GM11168 (cell line): ENCODE measurements at regions not wholly inside any gene's neighbourhood (a gene's known extent, or its start where the extent isn't known, plus 50 kb on each side); places are given as distances from the start of the nearest gene placed in this dataset.

Experiments
- in situ Hi-C: fragments of 300-500 bp; cut with MboI; formaldehyde crosslinking; loops from one replicate; pipeline ENCODE4 v1.12.0; 2022; ENCODE audit warnings: low sequenced_read_pairs; ENCODE audit not compliant: unreplicated experiment

DNA sequence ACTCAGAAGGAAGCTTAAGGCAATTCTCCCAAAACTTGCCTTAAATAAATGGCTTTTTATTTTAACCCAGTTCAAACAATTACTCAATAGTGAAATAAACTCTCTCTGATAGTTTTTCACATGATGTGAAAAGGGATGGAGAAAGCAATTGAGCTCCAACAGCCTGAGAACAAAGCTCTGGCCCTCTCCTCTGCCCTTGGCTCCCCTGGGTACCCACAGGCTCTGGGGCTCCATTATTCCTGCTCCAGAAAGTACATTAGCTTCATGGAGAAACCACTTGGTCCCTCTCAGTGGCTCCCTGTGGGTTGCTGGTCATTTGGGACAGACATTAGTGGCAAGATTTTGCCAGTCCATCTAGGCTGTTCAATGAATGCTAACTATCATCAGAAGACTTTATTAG is 242.8 kb downstream of the ATP23 start:
- in situ Hi-C loops = no loop called here

GRCh38 chr12:58186401-58186800 is 245.0 kb downstream of the ATP23 start:
- in situ Hi-C loops = no loop called here

DNA sequence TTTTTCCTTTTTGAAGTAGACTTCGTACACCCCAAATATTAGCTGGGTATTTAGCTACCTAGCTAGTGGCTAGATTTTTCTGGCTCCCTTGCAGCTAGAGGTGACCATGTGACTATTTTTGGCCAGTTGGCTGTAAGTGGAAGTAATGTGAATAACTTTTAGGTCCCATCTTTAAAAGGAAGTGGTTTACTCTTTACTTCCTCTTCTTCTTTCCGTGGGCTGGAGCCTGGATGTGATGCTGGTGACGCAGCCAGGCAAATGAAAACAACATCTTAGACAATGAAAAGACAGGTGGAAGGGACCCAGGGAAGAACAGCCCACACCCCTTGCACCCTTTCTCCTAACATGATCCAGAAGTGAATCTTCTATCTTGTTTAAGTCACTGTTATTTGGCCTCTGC is 245.5 kb downstream of the ATP23 start:
- in situ Hi-C loops = no loop called here

DNA sequence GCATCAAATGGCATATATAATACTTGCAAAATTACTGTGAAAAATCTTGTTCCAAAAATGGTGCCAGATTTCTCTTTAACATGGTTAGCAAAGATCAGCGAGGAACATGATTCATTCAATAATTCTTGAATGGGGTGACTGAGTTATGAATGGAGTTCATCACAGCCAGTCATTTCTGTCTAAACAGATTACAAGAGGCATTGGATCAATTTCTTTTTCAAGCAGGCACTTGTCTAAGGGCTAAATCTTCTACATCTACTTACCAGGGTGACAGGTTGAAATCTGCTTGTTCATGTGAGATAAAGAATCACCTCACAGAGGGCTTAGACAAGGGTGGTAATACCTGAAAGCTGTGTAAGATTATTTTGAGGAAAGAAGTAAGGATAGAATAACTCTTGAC is 247.7 kb downstream of the ATP23 start:
- in situ Hi-C loops = no loop called here

- in situ Hi-C loops = no loop called here
Observed at GRCh38 chr12:58189893-58190292, 248.5 kb downstream of the ATP23 start.

- in situ Hi-C loops = no loop called here
Observed at GRCh38 chr12:58190618-58191017, 249.3 kb downstream of the ATP23 start.

DNA sequence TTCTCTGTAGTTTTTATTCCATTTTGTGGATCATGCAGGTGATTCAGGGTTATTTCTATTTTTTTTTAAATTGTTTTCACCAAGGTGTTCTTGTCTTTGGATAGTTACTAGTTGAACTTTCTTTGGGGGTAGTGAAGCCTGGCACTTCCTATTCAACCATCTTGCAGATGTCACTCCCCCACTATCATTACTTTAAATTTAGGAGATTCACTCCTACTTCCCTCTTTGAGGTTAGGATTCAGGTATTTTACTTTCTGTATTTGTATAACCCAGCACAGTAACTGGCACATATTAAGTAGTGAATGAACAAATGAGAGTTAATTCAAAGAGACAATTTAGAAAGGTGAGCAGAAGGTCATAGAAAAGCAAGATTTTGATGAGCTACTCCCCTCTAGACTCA is 255.6 kb downstream of the ATP23 start:
- in situ Hi-C loops = no loop called here

DNA sequence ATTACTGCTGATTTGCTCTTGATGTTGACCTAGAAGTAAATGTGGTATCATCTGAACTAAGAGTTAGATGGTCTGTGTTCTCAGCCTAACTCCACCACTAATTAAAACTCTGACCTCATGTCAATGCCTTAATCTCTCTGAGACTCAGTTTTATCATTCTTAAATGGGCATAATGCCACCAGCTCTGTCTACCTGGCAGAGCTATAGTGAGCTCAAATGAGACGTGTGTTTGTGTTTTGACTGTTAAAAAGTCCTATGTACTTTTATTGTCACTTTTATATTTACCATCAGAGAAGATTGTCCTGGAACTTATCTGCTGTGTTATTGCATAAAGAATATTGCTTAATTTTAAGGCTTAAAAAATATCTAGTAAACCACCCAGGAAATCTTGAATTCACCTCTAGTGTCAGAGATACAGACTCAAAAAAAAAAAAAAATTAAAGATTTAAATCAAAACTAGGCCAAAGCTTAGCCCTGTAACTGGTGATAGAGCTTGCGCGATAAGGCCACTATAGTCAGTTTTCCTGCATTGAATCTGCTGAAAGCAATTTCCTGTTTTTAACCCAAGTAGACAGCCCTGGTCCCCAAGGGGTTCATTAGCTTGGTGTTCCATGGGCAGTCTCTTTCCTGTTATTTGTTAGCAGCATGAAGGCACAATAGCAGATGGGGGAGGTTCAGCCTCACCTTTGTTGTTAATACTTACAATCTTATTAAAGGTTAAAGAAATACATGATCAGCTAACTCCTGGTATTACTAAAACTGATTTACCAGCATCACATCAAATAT is 261.8 kb downstream of the ATP23 start:
- in situ Hi-C loops = no loop called here

- in situ Hi-C loops = no loop called here
Observed at GRCh38 chr12:58204071-58204470, 262.7 kb downstream of the ATP23 start.

GRCh38 chr12:58206876-58207275 is 265.5 kb downstream of the ATP23 start:
- in situ Hi-C loops = no loop called here

GRCh38 chr12:58211211-58211610 is 269.8 kb downstream of the ATP23 start:
- in situ Hi-C loops = no loop called here

- in situ Hi-C loops = no loop called here
Observed at GRCh38 chr12:58217130-58217529, 275.8 kb downstream of the ATP23 start.

GRCh38 chr12:58224536-58225105 is 283.3 kb downstream of the ATP23 start:
- in situ Hi-C loops = no loop called here

GRCh38 chr12:58225203-58225877 is 284.0 kb downstream of the ATP23 start:
- in situ Hi-C loops = no loop called here

DNA sequence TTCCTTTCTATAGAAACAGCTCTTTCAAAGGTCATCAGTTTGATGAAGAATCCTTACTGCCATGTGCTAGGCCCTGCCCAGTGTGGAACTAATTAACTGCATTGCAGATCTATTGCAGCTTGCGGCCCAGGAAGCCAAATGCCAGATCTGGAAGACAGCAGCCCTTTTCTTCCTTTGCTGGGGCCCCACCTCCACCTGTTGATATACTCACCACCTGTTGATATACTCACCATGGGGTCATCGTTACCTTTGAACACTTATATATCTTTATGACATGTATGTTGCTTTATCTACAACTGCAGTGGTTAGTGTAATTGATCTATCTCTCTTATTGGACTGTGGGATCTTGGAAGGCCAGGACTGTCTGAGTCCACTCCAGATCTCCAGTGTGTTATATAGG is 292.5 kb downstream of the ATP23 start:
- in situ Hi-C loops = no loop called here

DNA sequence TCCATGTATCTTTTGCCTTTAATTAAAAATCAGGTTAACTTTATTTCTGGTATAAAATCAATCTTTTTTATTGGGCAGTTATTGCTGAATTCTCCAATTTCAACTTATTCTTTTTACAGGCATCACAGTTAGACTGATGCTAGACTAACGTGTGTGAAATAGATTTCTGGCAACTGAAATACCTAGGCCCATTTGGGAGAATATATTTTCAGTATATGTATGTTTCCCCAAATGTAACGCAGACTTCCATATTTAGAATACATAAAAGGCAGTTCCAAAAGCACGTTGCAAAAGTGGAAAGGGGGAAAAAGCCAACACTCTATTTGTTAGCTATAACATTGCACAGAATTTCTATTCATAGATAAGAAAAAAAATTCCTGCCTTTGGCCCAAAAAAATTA is 297.0 kb downstream of the ATP23 start:
- in situ Hi-C loops = no loop called here

- in situ Hi-C loops = no loop called here
Observed at GRCh38 chr12:58241099-58241498, 299.7 kb downstream of the ATP23 start.

DNA sequence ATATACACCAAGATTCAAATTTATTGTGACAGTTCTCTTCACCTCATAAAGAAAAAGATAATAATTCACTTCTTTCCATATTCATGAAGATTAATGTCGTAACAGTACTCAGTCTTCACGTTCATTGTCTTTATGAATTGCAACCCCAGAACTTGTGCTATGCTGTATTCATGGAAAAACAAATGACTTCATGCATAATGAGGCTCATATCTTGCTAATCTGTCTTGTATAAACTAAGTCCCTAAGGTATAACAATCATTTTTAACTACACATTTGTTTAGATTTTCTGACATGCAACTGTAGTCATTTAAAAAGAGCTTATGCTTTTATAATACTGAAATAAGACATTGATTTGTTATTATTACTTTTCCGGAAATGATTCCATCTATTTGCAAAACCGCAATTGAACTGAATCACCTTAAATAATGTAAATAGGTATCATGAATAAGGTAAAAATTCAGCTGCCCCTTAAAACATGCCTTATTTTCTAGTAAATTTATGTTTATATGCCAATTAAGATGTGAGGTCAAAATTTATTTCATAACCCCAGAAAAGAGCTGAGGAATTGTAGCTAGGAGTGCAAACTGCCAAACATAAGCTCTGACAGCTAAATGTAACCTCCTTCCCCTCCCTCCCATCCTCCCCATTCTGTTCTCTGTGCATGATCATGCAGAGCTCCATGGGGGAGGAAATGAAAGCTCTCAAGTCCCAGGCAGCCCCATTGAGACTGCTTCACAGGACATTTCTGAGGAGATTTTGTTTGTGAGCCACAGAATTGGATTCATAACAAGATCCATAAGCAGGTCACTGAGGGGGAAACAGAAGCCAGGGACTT is 301.6 kb downstream of the ATP23 start:
- in situ Hi-C loops = no loop called here

GRCh38 chr12:58247633-58248032 is 306.3 kb downstream of the ATP23 start:
- in situ Hi-C loops = no loop called here

- in situ Hi-C loops = no loop called here
Observed at GRCh38 chr12:58248599-58248998, 307.2 kb downstream of the ATP23 start.

GRCh38 chr12:58249610-58250009 is 308.2 kb downstream of the ATP23 start:
- in situ Hi-C loops = no loop called here
